ENCODE measurements at regions not wholly inside any gene's neighbourhood (a gene's known extent, or its start where the extent isn't known, plus 50 kb on each side); places are given as distances from the start of the nearest gene placed in this dataset.

DNA sequence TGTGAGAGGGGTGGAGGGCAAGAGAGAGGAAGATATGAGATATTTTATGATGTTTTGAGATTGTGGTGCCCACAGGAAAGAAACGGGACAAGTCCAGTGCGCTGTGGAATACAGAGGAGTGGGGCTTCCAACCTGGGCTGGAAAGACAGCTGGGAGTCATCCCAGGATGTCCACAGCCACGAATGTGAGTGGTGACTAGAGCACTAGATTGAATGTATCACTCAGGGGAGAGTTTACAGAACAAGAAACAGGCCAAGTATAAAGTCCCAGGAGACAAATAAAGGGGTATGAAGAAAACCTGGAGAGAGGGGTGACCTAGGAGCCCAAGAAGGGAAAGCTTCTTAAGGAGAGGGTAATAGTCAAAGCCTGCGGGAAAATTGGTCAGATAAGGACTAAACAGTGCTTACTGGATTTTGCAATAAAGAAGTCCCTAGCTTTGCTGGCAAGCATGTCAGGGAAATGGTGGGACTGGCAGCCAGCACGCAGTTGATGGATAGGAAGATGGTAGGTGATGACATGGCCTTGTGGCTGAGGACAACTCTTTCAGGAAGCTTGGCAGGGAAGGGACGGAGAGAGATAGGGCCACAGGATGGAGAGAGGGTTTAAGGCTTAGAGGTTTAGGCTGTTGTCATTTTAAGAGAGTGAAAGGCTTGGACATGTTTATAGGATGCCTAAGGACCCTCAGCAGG is 114.5 kb downstream of the AXIN2 start:
- no peak overlapping the region for H3K27ac ChIP-seq (ENCODE audit: low read depth, low read length)
- H3K9ac ChIP-seq (ENCODE audit: low read depth in 1 of 2, low read length in 2 of 2): no peak overlapping the region
- H3K4me1 ChIP-seq (ENCODE audit: control insufficient read depth in 1 of 2, insufficient read depth in 2 of 2, low read length in 2 of 2): no peaks in the 10 kb centered on the region
- no peaks in the 10 kb centered on the region for H3K9me3 ChIP-seq (ENCODE audit: control insufficient read depth in 1 of 2, low read length in 2 of 2)
- H3K4me3 ChIP-seq (ENCODE audit: low read depth in 1 of 2, low read length in 2 of 2): no peak overlapping the region
- H3K36me3 ChIP-seq (ENCODE audit: control insufficient read depth in 1 of 2, insufficient read depth in 2 of 2, low read length in 2 of 2): no peaks in the 10 kb centered on the region
- H3K27me3 ChIP-seq (ENCODE audit: control insufficient read depth in 1 of 2, insufficient read depth in 2 of 2, low read length in 2 of 2): no peaks in the 10 kb centered on the region

DNA sequence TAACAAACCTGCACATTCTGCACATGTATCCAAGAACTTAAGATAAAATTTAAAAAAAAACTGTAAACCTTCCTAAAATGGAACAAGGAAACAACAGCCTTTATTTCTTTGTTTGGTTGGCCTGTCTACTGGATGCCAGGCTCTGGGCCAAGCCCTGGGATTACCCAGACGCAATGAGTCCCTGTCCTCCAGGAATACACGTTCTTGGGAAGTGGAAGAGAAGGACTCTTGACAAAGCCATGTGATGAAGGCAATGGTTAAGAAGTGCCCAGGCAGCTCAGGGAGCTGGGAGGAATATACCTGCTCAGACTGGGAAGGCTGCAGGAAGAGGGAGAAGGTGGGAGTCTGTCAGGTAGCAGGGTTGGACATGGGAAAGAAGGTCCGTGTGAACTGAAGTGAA is 115.4 kb downstream of the AXIN2 start:
- Histone ChIP-seq H3K9me3 (ENCODE audit: control insufficient read depth in 1 of 2, low read length in 2 of 2) (no peaks in the 10 kb centered on the region), H3K9ac (ENCODE audit: low read depth in 1 of 2, low read length in 2 of 2) (no peak overlapping the region), H3K4me3 (ENCODE audit: low read depth in 1 of 2, low read length in 2 of 2) (no peak overlapping the region), H3K4me1 (ENCODE audit: control insufficient read depth in 1 of 2, insufficient read depth in 2 of 2, low read length in 2 of 2) (no peaks in the 10 kb centered on the region), H3K27me3 (ENCODE audit: control insufficient read depth in 1 of 2, insufficient read depth in 2 of 2, low read length in 2 of 2) (peaks cover 0 to 2% of the 10 kb centered on the region in 2 donors), H3K36me3 (ENCODE audit: control insufficient read depth in 1 of 2, insufficient read depth in 2 of 2, low read length in 2 of 2) (no peaks in the 10 kb centered on the region), H3K27ac (ENCODE audit: low read depth, low read length) (no peak overlapping the region)

DNA sequence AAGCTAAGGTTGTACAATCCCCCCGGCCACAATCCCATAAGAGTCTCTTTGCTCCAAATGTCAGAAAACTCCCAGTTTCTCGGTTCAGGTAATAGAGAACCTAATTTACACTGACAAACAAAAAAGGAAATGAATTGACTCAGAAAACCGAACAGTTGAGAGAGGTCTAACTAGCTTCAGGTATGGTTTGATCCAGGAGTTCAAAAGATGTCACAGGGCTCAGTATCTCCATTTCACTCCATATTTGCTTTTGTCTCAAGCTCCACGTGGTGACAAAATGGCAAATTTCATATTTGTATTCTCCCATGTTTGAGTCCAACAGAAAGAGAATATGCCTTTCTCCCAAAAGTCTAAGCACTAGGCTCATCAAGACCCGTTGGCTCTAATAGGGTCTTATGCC is 117.4 kb downstream of the AXIN2 start:
- no peak overlapping the region for H3K4me3 ChIP-seq (ENCODE audit: low read depth in 1 of 2, low read length in 2 of 2)
- H3K27me3 ChIP-seq (ENCODE audit: control insufficient read depth in 1 of 2, insufficient read depth in 2 of 2, low read length in 2 of 2): peaks cover 2 to 4% of the 10 kb centered on the region in 2 donors
- no peaks in the 10 kb centered on the region for H3K9me3 ChIP-seq (ENCODE audit: control insufficient read depth in 1 of 2, low read length in 2 of 2)
- no peak overlapping the region for H3K9ac ChIP-seq (ENCODE audit: low read depth in 1 of 2, low read length in 2 of 2)
- no peak overlapping the region for H3K27ac ChIP-seq (ENCODE audit: low read depth, low read length)
- no peaks in the 10 kb centered on the region for H3K36me3 ChIP-seq (ENCODE audit: control insufficient read depth in 1 of 2, insufficient read depth in 2 of 2, low read length in 2 of 2)
- peaks cover 0 to 2% of the 10 kb centered on the region in 2 donors for H3K4me1 ChIP-seq (ENCODE audit: control insufficient read depth in 1 of 2, insufficient read depth in 2 of 2, low read length in 2 of 2)

DNA sequence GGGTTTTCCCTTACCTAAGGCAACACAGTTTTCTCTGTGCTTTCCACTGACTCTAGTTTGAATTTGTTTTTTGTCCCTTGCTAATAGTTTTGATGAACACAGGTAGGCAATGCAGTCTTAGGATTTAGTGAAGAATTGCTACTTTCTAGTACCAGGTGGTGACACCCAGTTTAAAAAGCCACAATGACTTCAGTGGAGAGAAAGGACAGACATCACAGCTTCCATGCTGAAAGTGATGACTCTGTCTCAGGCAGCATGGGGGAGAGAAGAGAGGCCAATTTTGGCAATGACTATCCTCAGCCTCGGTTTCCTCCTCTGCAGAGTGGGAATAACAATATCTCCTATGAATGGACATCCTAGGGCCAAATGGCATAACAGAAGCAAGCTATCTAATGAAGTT is 118.8 kb downstream of the AXIN2 start:
- peaks cover 4 to 8% of the 10 kb centered on the region in 2 donors for H3K27me3 ChIP-seq (ENCODE audit: control insufficient read depth in 1 of 2, insufficient read depth in 2 of 2, low read length in 2 of 2)
- H3K4me3 ChIP-seq (ENCODE audit: low read depth in 1 of 2, low read length in 2 of 2): no peak overlapping the region
- peaks cover 0 to 5% of the 10 kb centered on the region in 2 donors for H3K4me1 ChIP-seq (ENCODE audit: control insufficient read depth in 1 of 2, insufficient read depth in 2 of 2, low read length in 2 of 2)
- no peaks in the 10 kb centered on the region for H3K9me3 ChIP-seq (ENCODE audit: control insufficient read depth in 1 of 2, low read length in 2 of 2)
- no peak overlapping the region for H3K27ac ChIP-seq (ENCODE audit: low read depth, low read length)
- no peak overlapping the region for H3K9ac ChIP-seq (ENCODE audit: low read depth in 1 of 2, low read length in 2 of 2)
- no peaks in the 10 kb centered on the region for H3K36me3 ChIP-seq (ENCODE audit: control insufficient read depth in 1 of 2, insufficient read depth in 2 of 2, low read length in 2 of 2)

DNA sequence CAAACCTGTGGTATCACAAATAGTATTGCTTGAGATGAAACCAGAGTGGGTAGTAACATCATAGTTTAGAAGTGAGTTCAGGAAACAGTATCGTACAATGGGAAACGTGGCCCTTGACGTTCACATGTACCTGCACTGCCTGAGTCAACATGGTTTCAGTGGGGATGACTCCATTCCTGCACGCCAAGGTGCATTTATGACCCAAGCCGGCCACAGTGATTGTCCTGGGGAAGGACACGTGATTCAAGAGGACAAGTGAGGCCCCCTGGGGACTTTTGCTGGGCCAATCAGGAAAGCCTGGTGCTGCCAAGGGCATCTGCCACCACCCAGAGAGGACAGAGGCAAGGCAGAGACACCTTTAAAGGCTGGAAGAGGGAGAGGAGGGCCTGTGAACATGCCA is 119.2 kb downstream of the AXIN2 start:
- Histone ChIP-seq H3K27ac (ENCODE audit: low read depth, low read length) (no peak overlapping the region), H3K27me3 (ENCODE audit: control insufficient read depth in 1 of 2, insufficient read depth in 2 of 2, low read length in 2 of 2) (peaks cover 4 to 8% of the 10 kb centered on the region in 2 donors), H3K4me3 (ENCODE audit: low read depth in 1 of 2, low read length in 2 of 2) (no peak overlapping the region), H3K36me3 (ENCODE audit: control insufficient read depth in 1 of 2, insufficient read depth in 2 of 2, low read length in 2 of 2) (no peaks in the 10 kb centered on the region), H3K9me3 (ENCODE audit: control insufficient read depth in 1 of 2, low read length in 2 of 2) (no peaks in the 10 kb centered on the region), H3K9ac (ENCODE audit: low read depth in 1 of 2, low read length in 2 of 2) (no peak overlapping the region), H3K4me1 (ENCODE audit: control insufficient read depth in 1 of 2, insufficient read depth in 2 of 2, low read length in 2 of 2) (peaks cover 0 to 5% of the 10 kb centered on the region in 2 donors)

DNA sequence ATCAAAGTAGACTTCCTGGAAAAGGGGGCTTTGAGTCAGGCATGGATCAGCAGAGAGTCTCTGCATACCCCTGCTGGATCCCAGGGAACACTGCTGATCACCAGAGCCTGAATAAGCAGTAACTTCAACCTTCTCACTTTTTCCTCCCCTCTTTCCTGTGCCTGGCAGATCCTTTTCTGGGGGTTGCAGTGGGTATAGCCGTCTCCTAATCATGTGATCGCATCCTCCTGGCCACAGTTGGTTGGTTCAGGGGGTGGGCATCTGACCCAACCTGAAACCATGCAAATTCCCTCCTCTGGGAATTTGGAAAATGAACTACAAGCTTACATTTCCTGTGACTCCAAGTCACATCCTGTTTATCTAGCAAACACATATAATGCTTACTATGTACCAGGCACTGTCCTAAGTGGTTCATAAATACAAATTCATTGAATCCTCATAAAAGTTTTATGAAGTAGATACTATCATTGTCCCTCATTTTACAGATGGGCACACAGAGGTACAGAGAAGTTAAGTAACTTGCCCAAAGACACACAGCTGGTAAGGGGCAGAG is 120.3 kb downstream of the AXIN2 start:
- Histone ChIP-seq H3K36me3 (ENCODE audit: control insufficient read depth in 1 of 2, insufficient read depth in 2 of 2, low read length in 2 of 2) (no peaks in the 10 kb centered on the region), H3K4me1 (ENCODE audit: control insufficient read depth in 1 of 2, insufficient read depth in 2 of 2, low read length in 2 of 2) (peaks cover 0 to 5% of the 10 kb centered on the region in 2 donors), H3K9me3 (ENCODE audit: control insufficient read depth in 1 of 2, low read length in 2 of 2) (no peaks in the 10 kb centered on the region), H3K27ac (ENCODE audit: low read depth, low read length) (no peak overlapping the region), H3K9ac (ENCODE audit: low read depth in 1 of 2, low read length in 2 of 2) (no peak overlapping the region), H3K27me3 (ENCODE audit: control insufficient read depth in 1 of 2, insufficient read depth in 2 of 2, low read length in 2 of 2) (peaks cover 4 to 8% of the 10 kb centered on the region in 2 donors), H3K4me3 (ENCODE audit: low read depth in 1 of 2, low read length in 2 of 2) (no peak overlapping the region)

DNA sequence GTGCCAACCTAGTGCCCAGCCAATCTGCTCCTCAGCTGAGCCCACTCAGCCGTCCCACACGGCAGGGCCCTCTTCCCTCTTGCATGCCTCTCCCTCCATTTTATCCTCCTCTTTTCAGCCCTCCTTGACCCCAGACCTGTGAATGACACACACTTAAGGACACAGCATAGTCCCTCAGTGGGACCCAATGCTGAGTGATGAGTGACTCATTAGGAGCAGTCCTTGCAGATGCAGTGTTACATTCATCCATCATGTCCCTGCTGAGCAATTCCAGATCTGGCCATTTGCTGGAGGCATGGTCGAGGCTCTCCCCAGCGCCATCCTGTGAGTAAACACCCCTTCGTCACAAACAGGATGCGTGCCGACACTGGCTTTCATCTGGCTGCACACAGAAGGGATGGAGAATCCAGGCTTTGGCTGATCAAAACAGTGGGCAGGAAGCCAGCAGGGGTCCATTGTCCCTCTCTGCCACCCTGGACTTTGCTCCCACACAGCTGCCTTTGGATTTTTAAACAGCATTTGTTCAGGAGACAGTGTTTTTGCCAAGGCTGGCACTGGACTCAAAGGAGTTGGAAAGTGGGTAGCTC is 122.6 kb downstream of the AXIN2 start:
- H3K4me3 ChIP-seq (ENCODE audit: low read depth in 1 of 2, low read length in 2 of 2): no peak overlapping the region
- peaks cover 4 to 8% of the 10 kb centered on the region in 2 donors for H3K27me3 ChIP-seq (ENCODE audit: control insufficient read depth in 1 of 2, insufficient read depth in 2 of 2, low read length in 2 of 2)
- no peaks in the 10 kb centered on the region for H3K9me3 ChIP-seq (ENCODE audit: control insufficient read depth in 1 of 2, low read length in 2 of 2)
- peaks cover 0 to 5% of the 10 kb centered on the region in 2 donors for H3K4me1 ChIP-seq (ENCODE audit: control insufficient read depth in 1 of 2, insufficient read depth in 2 of 2, low read length in 2 of 2)
- H3K36me3 ChIP-seq (ENCODE audit: control insufficient read depth in 1 of 2, insufficient read depth in 2 of 2, low read length in 2 of 2): no peaks in the 10 kb centered on the region
- H3K9ac ChIP-seq (ENCODE audit: low read depth in 1 of 2, low read length in 2 of 2): no peak overlapping the region
- no peak overlapping the region for H3K27ac ChIP-seq (ENCODE audit: low read depth, low read length)

DNA sequence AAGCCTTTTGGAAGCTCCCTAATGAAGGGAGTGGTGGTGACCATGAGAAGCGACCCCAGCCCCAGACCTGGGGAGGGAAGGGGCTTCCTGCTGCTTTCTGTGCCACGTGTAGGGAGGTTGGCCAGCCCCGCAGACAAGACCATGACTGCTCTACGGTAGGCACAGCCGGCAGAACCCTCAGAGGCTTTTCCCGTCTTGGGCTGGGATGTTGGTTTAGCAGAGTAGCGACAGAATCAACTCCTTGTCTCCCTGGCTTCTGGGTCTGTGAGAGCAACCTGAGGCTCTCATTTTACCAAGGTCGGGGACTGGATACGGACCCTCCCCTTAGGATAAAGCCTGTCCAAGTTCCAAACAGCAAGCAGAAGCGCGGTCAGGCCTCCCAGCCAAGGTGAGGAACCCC is 123.3 kb downstream of the AXIN2 start:
- Histone ChIP-seq H3K27me3 (ENCODE audit: control insufficient read depth in 1 of 2, insufficient read depth in 2 of 2, low read length in 2 of 2) (peaks cover 4 to 8% of the 10 kb centered on the region in 2 donors), H3K4me1 (ENCODE audit: control insufficient read depth in 1 of 2, insufficient read depth in 2 of 2, low read length in 2 of 2) (peaks cover 0 to 5% of the 10 kb centered on the region in 2 donors), H3K9ac (ENCODE audit: low read depth in 1 of 2, low read length in 2 of 2) (no peak overlapping the region), H3K9me3 (ENCODE audit: control insufficient read depth in 1 of 2, low read length in 2 of 2) (no peaks in the 10 kb centered on the region), H3K27ac (ENCODE audit: low read depth, low read length) (no peak overlapping the region), H3K4me3 (ENCODE audit: low read depth in 1 of 2, low read length in 2 of 2) (no peak overlapping the region), H3K36me3 (ENCODE audit: control insufficient read depth in 1 of 2, insufficient read depth in 2 of 2, low read length in 2 of 2) (no peaks in the 10 kb centered on the region)

DNA sequence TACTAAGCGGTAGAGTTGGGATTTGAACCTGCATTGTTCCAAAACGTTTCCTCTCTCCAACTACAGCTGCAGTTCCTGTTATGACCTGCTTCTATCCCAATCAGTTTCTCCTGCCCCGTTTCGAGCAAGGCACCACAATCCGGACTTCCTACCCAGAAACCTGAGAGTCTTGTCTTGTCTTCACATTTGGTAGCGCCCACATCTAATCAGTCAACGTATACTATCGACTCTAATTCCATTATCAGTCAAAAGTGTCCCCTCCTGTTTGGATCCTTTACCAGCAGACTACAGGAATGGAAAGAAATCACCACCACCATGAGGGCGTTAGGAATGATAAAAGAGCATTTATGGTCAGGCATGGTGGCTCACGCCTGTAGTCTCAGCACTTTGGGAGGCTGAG is 124.6 kb downstream of the AXIN2 start:
- Histone ChIP-seq H3K9ac (ENCODE audit: low read depth in 1 of 2, low read length in 2 of 2) (no peak overlapping the region), H3K4me1 (ENCODE audit: control insufficient read depth in 1 of 2, insufficient read depth in 2 of 2, low read length in 2 of 2) (peaks cover 0 to 5% of the 10 kb centered on the region in 2 donors), H3K36me3 (ENCODE audit: control insufficient read depth in 1 of 2, insufficient read depth in 2 of 2, low read length in 2 of 2) (no peaks in the 10 kb centered on the region), H3K9me3 (ENCODE audit: control insufficient read depth in 1 of 2, low read length in 2 of 2) (no peaks in the 10 kb centered on the region), H3K27me3 (ENCODE audit: control insufficient read depth in 1 of 2, insufficient read depth in 2 of 2, low read length in 2 of 2) (peaks cover 4 to 8% of the 10 kb centered on the region in 2 donors), H3K27ac (ENCODE audit: low read depth, low read length) (no peak overlapping the region), H3K4me3 (ENCODE audit: low read depth in 1 of 2, low read length in 2 of 2) (no peak overlapping the region)

DNA sequence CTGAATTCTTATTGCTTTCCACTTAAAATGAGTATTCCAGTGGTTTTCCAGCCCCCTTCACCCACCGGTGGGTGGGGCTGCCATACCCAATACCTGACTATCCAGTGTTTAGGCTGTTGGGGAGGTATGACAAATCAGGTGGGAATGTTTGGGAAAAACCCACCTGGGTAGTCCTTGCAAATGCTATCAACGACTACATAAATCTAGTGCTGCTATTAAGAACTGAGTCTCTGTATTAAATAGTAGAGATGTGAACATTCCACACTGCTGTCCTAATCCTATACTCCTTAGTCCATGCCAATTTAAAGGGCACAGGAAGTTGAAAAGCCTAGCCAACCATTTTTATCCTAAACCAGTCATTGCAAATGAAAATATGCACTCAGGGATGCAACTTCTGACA is 126.6 kb downstream of the AXIN2 start:
- Histone ChIP-seq H3K27ac (ENCODE audit: low read depth, low read length) (no peak overlapping the region), H3K27me3 (ENCODE audit: control insufficient read depth in 1 of 2, insufficient read depth in 2 of 2, low read length in 2 of 2) (peaks cover 0 to 8% of the 10 kb centered on the region in 2 donors), H3K9ac (ENCODE audit: low read depth in 1 of 2, low read length in 2 of 2) (no peak overlapping the region), H3K36me3 (ENCODE audit: control insufficient read depth in 1 of 2, insufficient read depth in 2 of 2, low read length in 2 of 2) (no peaks in the 10 kb centered on the region), H3K4me1 (ENCODE audit: control insufficient read depth in 1 of 2, insufficient read depth in 2 of 2, low read length in 2 of 2) (peaks cover 0 to 5% of the 10 kb centered on the region in 2 donors), H3K4me3 (ENCODE audit: low read depth in 1 of 2, low read length in 2 of 2) (no peak overlapping the region), H3K9me3 (ENCODE audit: control insufficient read depth in 1 of 2, low read length in 2 of 2) (no peaks in the 10 kb centered on the region)
